H1 (cell line): ENCODE measurements at regions not wholly inside any gene's neighbourhood (a gene's known extent, or its start where the extent isn't known, plus 50 kb on each side); places are given as distances from the start of the nearest gene placed in this dataset.

Source experiments
- CTCF ChIA-PET: fragments of 300-600 bp; sonication (Branson Sonifier 250); formaldehyde crosslinking; loops from one replicate; lab custom pipeline; 2021; ENCODE audit not compliant: partially characterized antibody; lab: Charles Lee
- POLR2A ChIA-PET: fragments of 300-600 bp; sonication (Branson Sonifier 250); formaldehyde crosslinking; loops from one replicate; lab custom pipeline; 2021; ENCODE audit warnings: inconsistent platforms; ENCODE audit not compliant: partially characterized antibody; lab: Charles Lee
- DNase-seq, 2 experiments: peaks; one replicate each; pipeline versions ENCODE4 v3.0.0 to v3.0.0-alpha.2; 2010 to 2022; ENCODE audit warnings: low spot score in 2 of 2, low read depth in 1 of 2, mixed read lengths in 1 of 2
- FAIRE-seq: peaks from 2 replicates; lab custom pipeline; 2011; peaks lifted over from hg19 to GRCh38; lab: Jason Lieb, UNC
- H2AFZ ChIP-seq: 2 replicates; pipeline ENCODE4 v1.8.1; 2012; ENCODE audit warnings: low read length, inconsistent platforms
- H2AK5ac ChIP-seq: 2 replicates; pipeline ENCODE4 v1.6.1; 2013; ENCODE audit warnings: low read depth, low read length
- H2BK120ac ChIP-seq: replicated peaks from 2 replicates; pipeline ENCODE3; 2013; ENCODE audit warnings: low read depth, low read length, inconsistent platforms
- H2BK12ac ChIP-seq: 2 replicates; pipeline ENCODE4 v1.6.1; 2013; ENCODE audit warnings: low read depth, low read length
- H2BK15ac ChIP-seq: 2 replicates; pipeline ENCODE4 v1.6.1; 2013; ENCODE audit warnings: low read length
- H2BK20ac ChIP-seq: 2 replicates; pipeline ENCODE4 v1.6.1; 2013; ENCODE audit warnings: low read length
- H2BK5ac ChIP-seq: 2 replicates; pipeline ENCODE4 v1.6.1; 2013; ENCODE audit warnings: low read depth, low read length
- H3K14ac ChIP-seq: 2 replicates; pipeline ENCODE4 v1.6.1; 2013; ENCODE audit warnings: inconsistent platforms; ENCODE audit not compliant: insufficient read length
- H3K18ac ChIP-seq: 2 replicates; pipeline ENCODE4 v1.6.1; 2013; ENCODE audit warnings: low read length; ENCODE audit errors: extremely low read depth
- H3K23ac ChIP-seq: 2 replicates; pipeline ENCODE4 v1.6.1; 2013; ENCODE audit warnings: inconsistent platforms; ENCODE audit not compliant: insufficient read length
- H3K23me2 ChIP-seq: 2 replicates; pipeline ENCODE4 v1.6.1; 2013; ENCODE audit warnings: low read depth, low read length
- H3K27ac ChIP-seq: 2 replicates; pipeline ENCODE4 v1.6.1; 2011; ENCODE audit warnings: low read depth, low read length, inconsistent platforms
- H3K27me3 ChIP-seq, 4 experiments: replicated peaks in 1 of 4; 1 replicate in 1 of 4; 2 replicates in 3 of 4; pipeline versions ENCODE4 v1.6.1 to v1.8.1; 2011 to 2013; ENCODE audit warnings: low read length in 3 of 4, mild to moderate bottlenecking in 3 of 4, inconsistent platforms in 2 of 4, mixed read lengths in 2 of 4, moderate library complexity in 1 of 4; ENCODE audit not compliant: control insufficient read depth in 3 of 4, insufficient read depth in 3 of 4; ENCODE audit errors: extremely low read depth in 1 of 4
- H3K36me3 ChIP-seq, 4 experiments: 2 replicates each; pipeline versions ENCODE4 v1.6.1 to v1.8.1; 2011 to 2013; ENCODE audit warnings: mild to moderate bottlenecking in 4 of 4, low read length in 3 of 4, moderate library complexity in 2 of 4, control low read depth in 1 of 4, inconsistent platforms in 1 of 4; ENCODE audit not compliant: insufficient read depth in 4 of 4, control insufficient read depth in 2 of 4
- H3K4ac ChIP-seq: replicated peaks from 2 replicates; pipeline ENCODE3; 2013; ENCODE audit warnings: low read length, low read depth, mixed read lengths, inconsistent platforms; ENCODE audit not compliant: insufficient read length
- H3K4me1 ChIP-seq, 4 experiments: replicated peaks in 1 of 4; 1 replicate in 1 of 4; 2 replicates in 3 of 4; pipeline versions ENCODE4 v1.6.1 to v1.8.1; 2011 to 2013; ENCODE audit warnings: low read length in 3 of 4, inconsistent platforms in 2 of 4, mixed read lengths in 1 of 4; ENCODE audit not compliant: insufficient read depth in 4 of 4, control insufficient read depth in 3 of 4
- H3K4me2 ChIP-seq, 2 experiments: 2 replicates each; pipeline versions ENCODE4 v1.6.1 to v1.8.1; 2011 to 2013; ENCODE audit warnings: low read depth in 2 of 2, low read length in 2 of 2, control low read depth in 1 of 2, inconsistent platforms in 1 of 2, mild to moderate bottlenecking in 1 of 2; ENCODE audit not compliant: insufficient read depth in 1 of 2
- H3K4me3 ChIP-seq, 4 experiments: fragments of 200-600, 300-600 bp in 1 of 4; sonication (generic), shearing (Covaris generic), sonication (Bioruptor Twin) in 1 of 4; 2 replicates each; pipeline versions ENCODE4 v1.5.1 to v1.8.1; 2011 to 2016; ENCODE audit warnings: low read length in 4 of 4, low read depth in 3 of 4, control low read depth in 2 of 4, inconsistent platforms in 2 of 4, mild to moderate bottlenecking in 2 of 4, mixed read lengths in 1 of 4, moderate library complexity in 1 of 4; ENCODE audit not compliant: insufficient read depth in 2 of 4; ENCODE audit errors: extremely low read depth in 1 of 4
- H3K56ac ChIP-seq: replicated peaks from 2 replicates; pipeline ENCODE3; 2013; ENCODE audit warnings: low read depth, mild to moderate bottlenecking, mixed read lengths, low read length, inconsistent platforms; ENCODE audit not compliant: insufficient read length
- H3K79me1 ChIP-seq: 2 replicates; pipeline ENCODE4 v1.6.1; 2013; ENCODE audit warnings: low read depth, low read length, control low read depth
- H3K79me2 ChIP-seq, 2 experiments: 2 replicates each; pipeline versions ENCODE4 v1.6.1 to v1.8.1; 2012 to 2013; ENCODE audit warnings: low read length in 2 of 2, mild to moderate bottlenecking in 2 of 2, inconsistent platforms in 1 of 2; ENCODE audit not compliant: insufficient read depth in 2 of 2, control insufficient read depth in 1 of 2
- H3K9ac ChIP-seq, 4 experiments: replicated peaks in 1 of 4; 1 replicate in 1 of 4; 2 replicates in 3 of 4; pipeline versions ENCODE4 v1.6.1 to v1.8.1; 2011 to 2013; ENCODE audit warnings: low read depth in 3 of 4, low read length in 3 of 4, control low read depth in 2 of 4, mild to moderate bottlenecking in 2 of 4, moderate library complexity in 2 of 4, inconsistent platforms in 1 of 4; ENCODE audit errors: extremely low read depth in 1 of 4
- H3K9me3 ChIP-seq, 2 experiments: 2 replicates each; pipeline versions ENCODE4 v1.6.1 to v1.8.1; 2012 to 2013; ENCODE audit warnings: mild to moderate bottlenecking in 2 of 2, moderate library complexity in 2 of 2, control low read depth in 1 of 2, inconsistent platforms in 1 of 2, low read depth in 1 of 2, low read length in 1 of 2, mixed read lengths in 1 of 2; ENCODE audit not compliant: insufficient read depth in 2 of 2
- H4K20me1 ChIP-seq, 2 experiments: replicated peaks in 1 of 2; 2 replicates each; pipeline versions ENCODE3 to v1.8.1; 2011 to 2013; ENCODE audit warnings: inconsistent platforms in 2 of 2, low read length in 2 of 2, mild to moderate bottlenecking in 1 of 2; ENCODE audit not compliant: insufficient read depth in 2 of 2, control insufficient read depth in 1 of 2
- H4K5ac ChIP-seq: 2 replicates; pipeline ENCODE4 v1.6.1; 2013; ENCODE audit warnings: low read length, low read depth, mixed read lengths, inconsistent platforms; ENCODE audit not compliant: insufficient read length
- H4K8ac ChIP-seq: 2 replicates; pipeline ENCODE4 v1.8.0; 2013; ENCODE audit warnings: mild to moderate bottlenecking, moderate library complexity, low read length, inconsistent platforms; ENCODE audit not compliant: insufficient read depth; ENCODE audit errors: extremely low read depth
- H4K91ac ChIP-seq: replicated peaks from 2 replicates; pipeline ENCODE3; 2013; ENCODE audit warnings: low read length, mixed read lengths, inconsistent platforms; ENCODE audit not compliant: insufficient read length
- ASH2L ChIP-seq: fragments of 200-600, 300-600 bp; sonication (generic); IDR thresholded peaks from one replicate; pipeline ENCODE4 v1.7.1; 2017; ENCODE audit warnings: low read length
- PHF8 ChIP-seq: fragments of 200-600 bp; sonication (generic); conservative IDR thresholded peaks from 2 replicates; pipeline ENCODE4 v1.7.1; 2012; ENCODE audit warnings: low read depth, mild to moderate bottlenecking, inconsistent platforms, low read length, moderate library complexity
- SIRT6 ChIP-seq: IDR thresholded peaks from one replicate; pipeline ENCODE4 v1.7.1; 2012; ENCODE audit warnings: low read length, inconsistent platforms
- WGBS, 2 experiments: shearing (Covaris generic) in 1 of 2; methylation state at CpG; one replicate each; pipeline versions ENCODE4 v1.1.6 to v1.1.7; 2013 to 2015; ENCODE audit warnings: low lambda C conversion rate in 2 of 2, mixed read lengths in 2 of 2, inconsistent platforms in 1 of 2, low coverage in 1 of 2, missing lambda C conversion rate in 1 of 2; ENCODE audit not compliant: insufficient replicate concordance in 2 of 2, insufficient coverage in 1 of 2, insufficient read length in 1 of 2; ENCODE audit errors: extremely low coverage in 1 of 2, missing lambda C conversion rate in 1 of 2; 5-methylcytosine and 5-hydroxymethylcytosine counted together
- TF ChIP-seq, protein P1 (sequence below): IDR thresholded peaks from 2 replicates; pipeline ENCODE4 v1.6.1; 2012; ENCODE audit warnings: low read length, inconsistent platforms

DNA sequence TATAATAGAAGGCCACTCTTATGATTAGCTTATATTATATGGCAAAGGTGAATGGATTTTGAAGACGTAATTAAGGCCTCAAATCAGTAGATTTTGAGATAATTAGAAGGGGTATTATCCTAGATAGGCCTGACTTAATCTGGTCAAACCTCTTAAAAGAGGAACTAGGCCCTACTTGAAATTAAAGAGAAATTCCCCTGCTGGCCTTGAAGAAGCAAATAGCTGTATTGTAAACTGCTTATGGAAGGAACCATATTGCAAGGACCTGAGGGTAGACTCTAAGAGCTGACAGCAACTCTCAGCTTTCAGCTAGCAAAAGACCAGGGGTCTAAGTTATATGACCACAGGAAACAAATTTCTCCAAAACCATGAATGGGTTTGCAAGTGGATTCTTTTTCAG, 219.0 kb upstream of the ONECUT1 start:
- no peak overlapping the region for H2AFZ ChIP-seq
- no peak overlapping the region for H3K14ac ChIP-seq
- H3K4me2 ChIP-seq = no peak overlapping the region
- no peak overlapping the region for H3K23ac ChIP-seq
- H3K4me1 ChIP-seq = no peaks in the 10 kb centered on the region
- peaks cover 1% of the 10 kb centered on the region; the same call in 1 of the 2 replicates for H3K23me2 ChIP-seq
- H3K79me2 ChIP-seq = no peaks in the 10 kb centered on the region
- H3K4ac ChIP-seq = no peak overlapping the region
- no peak overlapping the region for H4K91ac ChIP-seq
- no peak overlapping the region for H4K5ac ChIP-seq
- POLR2A ChIA-PET = no interaction called here
- no peaks in the 10 kb centered on the region for H4K20me1 ChIP-seq
- H3K36me3 ChIP-seq = no peaks in the 10 kb centered on the region
- no peak overlapping the region for H3K56ac ChIP-seq
- WGBS, 2 experiments = 84% methylated on average over 1 of the region's 1 CpG; no CpG with 5 or more reads in 1 of the 2 experiments
- no peak overlapping the region for H3K4me3 ChIP-seq
- FAIRE-seq = no peak
- DNase-seq = no peak
- CTCF ChIA-PET = interaction anchor here (1.4 kb wide), 1 partner anchor 12 kb away, joined by 3 read pairs; no protein-coding TSS in a partner anchor
- no peak overlapping the region for H2BK15ac ChIP-seq
- H3K79me1 ChIP-seq = no peaks in the 10 kb centered on the region
- no peaks in the 10 kb centered on the region for H3K27me3 ChIP-seq
- no peak overlapping the region for H3K27ac ChIP-seq
- no peak overlapping the region for H4K8ac ChIP-seq
- H3K9me3 ChIP-seq = no peaks in the 10 kb centered on the region
- no peak overlapping the region for H2BK20ac ChIP-seq
- H3K18ac ChIP-seq = no peak overlapping the region
- H2AK5ac ChIP-seq = no peak overlapping the region
- no peak overlapping the region for H3K9ac ChIP-seq
- TF ChIP-seq, protein P1, sequence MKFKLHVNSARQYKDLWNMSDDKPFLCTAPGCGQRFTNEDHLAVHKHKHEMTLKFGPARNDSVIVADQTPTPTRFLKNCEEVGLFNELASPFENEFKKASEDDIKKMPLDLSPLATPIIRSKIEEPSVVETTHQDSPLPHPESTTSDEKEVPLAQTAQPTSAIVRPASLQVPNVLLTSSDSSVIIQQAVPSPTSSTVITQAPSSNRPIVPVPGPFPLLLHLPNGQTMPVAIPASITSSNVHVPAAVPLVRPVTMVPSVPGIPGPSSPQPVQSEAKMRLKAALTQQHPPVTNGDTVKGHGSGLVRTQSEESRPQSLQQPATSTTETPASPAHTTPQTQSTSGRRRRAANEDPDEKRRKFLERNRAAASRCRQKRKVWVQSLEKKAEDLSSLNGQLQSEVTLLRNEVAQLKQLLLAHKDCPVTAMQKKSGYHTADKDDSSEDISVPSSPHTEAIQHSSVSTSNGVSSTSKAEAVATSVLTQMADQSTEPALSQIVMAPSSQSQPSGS = no peak
- TF ChIP-seq SIRT6 = no peak
- no peak for TF ChIP-seq ASH2L
- no peak for TF ChIP-seq PHF8
- no peak overlapping the region for H2BK12ac ChIP-seq
- H2BK120ac ChIP-seq = no peak overlapping the region
- H2BK5ac ChIP-seq = no peak overlapping the region
